ENCODE measurements at regions not wholly inside any gene's neighbourhood (a gene's known extent, or its start where the extent isn't known, plus 50 kb on each side); places are given as distances from the start of the nearest gene placed in this dataset.
"Not testable (repeated sequence)": the region's sequence is repeated elsewhere in the genome, so short reads cannot be mapped to it uniquely, and the experiment has no call there.

DNA sequence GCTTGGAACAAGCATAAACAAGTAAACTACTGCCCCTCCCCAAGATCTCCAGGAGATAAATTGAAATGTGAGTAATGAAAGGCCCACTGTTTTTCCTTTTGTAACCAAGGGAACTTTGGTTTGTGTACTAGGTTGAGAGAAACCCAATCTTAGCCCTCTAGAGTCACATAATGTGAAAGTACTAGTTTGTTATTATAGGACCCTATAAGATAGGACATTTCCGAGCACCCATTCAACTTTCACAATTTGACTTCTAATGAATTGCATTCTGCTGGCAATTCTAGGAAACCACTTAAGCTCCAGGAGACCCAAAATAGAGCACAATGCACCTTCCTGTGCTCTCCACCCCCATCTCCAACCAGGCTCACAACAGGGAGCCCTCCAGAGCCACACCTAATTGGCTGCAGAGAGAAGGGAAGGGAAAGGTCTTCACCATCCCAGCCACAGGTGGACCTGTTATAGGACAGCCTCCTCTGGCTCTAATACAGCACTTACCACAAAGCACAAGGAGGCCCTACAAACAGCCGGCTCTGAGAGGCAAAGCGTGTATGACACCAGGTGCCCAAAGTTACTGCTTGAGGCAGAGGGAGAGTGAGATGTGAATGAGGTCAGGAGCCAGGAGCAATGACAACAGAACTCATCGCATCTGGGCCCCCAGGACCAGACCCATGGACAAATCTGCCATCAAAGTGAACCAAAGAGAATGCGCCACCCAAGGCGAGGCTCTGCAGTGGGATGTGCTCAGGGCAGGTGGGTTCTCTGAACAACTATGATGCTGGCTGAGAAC is 163.3 kb upstream of the NTF3 start:
- FAIRE-seq, result no peak

GRCh38 chr12:5269846-5270245 is 162.1 kb upstream of the NTF3 start:
- no peak for FAIRE-seq

DNA sequence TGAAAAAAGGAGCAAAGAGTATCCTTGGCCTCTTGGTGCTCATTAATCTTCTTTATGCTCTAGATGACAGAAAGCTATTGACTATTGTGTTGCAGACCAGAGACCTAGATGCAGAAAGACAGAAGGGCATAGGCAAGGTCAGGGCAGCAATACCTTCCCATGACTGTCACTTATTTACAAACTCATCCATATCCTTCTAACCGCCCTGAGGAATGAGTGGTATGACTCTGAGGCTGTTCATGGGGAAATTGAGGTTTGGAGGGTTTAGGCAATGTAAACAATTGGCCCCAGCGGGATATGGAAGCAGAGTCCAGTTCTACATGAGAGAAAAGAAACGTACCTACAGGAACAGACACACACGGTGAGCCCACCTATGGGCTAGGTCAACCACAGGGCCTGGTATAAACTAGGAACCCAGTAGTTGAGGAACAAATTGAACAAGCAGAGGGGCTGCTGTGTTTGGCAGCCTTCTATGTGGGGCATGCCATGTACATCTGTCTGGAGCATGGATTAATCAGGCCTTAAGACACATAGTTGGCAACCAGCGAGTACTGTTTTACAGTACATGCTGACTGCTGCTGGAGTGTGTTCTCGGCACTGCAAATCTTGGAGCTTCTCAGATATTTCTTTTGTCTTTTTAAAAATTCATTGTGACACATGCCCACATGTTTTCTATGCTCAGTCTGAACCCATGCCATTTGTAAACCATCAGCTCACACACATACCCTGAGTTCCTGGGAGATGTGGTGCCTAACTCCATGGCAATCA is 159.7 kb upstream of the NTF3 start:
- no peak for FAIRE-seq

GRCh38 chr12:5273709-5274108 is 158.2 kb upstream of the NTF3 start:
- no peak for FAIRE-seq

GRCh38 chr12:5276327-5276880 is 155.5 kb upstream of the NTF3 start:
- FAIRE-seq, result no peak

DNA sequence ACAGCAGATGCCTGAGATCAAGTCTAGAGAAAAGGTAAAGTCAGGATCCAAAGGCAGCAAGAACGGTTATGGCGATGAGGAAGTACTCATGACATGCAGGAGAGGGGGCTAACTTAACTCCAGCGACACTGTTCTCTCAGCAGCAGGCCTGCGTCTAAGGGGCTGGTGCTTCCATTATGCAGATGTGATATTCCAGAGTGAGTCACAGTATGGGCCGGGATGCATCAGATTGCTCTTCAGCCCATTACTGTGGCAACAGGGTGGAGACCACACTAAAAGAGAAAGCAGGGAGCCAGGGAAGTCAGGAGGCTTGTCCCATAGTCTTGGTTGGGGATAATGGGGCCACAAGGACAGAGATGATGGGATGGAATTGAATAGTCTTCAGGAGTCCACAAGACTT is 151.8 kb upstream of the NTF3 start:
- no peak for FAIRE-seq

GRCh38 chr12:5290368-5290767 is 141.5 kb upstream of the NTF3 start:
- not testable (repeated sequence) for FAIRE-seq

DNA sequence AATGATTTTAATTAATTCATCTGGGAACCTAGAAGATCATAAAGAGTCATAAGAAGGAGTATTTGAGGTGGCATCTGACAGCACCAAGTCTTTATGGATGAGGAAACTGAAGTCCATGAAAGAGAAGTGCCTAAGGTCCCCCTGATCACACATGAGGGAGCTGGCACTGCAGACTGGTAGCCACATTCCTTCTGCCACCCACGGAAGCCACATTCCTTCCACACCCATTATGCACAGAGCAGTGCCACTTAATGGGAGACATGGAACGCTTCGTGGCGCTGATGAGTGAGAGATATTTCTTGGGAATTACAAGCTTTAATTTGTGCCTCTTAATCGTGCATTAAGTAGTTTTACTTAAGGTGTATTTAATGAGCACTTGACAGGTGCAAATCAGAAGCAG is 139.3 kb upstream of the NTF3 start:
- FAIRE-seq, result no peak

DNA sequence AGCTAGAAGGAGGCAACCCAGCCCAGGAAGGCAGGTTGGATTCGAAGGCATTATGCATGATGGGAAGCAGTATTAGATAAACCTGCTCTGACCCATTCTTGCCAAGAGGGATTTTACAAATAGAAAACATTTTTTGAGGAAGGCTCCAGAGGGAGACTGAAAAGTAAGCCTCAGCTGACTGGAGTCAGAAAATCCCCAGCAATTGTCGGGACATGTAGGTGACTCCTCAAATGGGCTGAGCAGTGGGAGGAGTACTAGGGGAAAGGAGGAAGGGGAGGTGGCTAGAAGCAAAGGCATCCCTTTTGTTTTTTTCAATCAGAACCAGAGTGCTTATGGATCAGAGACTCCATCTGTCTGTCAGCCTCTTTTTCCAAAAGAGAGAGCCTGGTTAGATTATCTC is 138.1 kb upstream of the NTF3 start:
- no peak for FAIRE-seq

DNA sequence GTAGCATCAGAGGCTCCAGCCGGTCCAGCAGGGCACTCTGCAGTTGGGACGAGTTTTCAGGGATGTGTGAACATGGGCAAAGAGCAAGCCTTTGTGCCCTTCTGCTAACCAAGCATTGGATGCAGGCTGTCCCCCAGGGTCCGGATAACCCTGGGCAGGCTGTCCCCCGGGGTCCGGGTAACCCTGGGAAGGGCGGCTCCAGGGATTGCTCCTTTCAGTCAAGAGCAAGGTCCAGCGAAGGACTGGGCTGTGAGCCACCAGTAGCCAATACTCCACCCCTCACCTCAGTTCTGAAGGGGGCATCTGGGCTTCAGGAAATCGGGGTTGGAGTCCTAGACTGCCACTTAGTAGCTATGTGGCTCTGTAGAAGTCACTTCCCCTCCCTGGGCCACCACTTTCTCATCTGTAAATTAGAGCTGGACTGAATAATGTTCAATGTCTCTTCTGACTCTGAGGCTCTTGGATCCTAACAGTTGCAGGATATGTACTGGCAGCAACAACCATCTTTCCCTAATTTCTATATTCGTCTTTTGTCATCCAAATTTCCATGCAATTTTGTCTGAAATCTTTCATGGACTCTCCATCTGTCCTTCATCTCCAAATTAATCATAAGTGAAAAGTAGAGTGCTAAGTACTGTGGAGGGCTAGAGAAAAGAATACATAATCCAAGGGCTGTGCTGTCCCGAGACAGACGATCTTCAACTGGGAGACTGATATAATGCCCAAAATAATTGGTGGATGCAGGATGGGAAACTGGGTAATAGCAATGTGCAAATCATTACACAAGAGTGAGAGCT is 137.4 kb upstream of the NTF3 start:
- no peak for FAIRE-seq

- FAIRE-seq, result peak; percentile 74
Measured at GRCh38 chr12:5295151-5295550, 136.8 kb upstream of the NTF3 start.

DNA sequence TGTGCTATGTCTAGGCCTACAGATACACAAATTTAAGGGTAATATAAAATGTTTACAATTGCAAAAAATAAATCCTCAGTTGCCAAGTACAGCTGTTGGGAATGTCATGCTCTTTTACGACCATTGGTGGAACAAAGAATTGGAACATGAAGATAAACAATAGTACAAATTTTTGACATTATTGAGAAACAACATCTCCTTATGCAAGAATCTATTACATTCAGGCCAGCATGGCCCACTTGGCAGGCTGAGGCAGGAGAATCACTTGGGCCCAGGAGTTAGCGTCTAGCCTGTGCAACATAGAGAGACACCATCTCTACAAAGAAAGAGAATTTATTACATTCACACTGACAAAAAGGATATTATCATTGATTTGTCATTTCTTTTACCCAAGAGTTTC is 135.9 kb upstream of the NTF3 start:
- no peak for FAIRE-seq

- no peak for FAIRE-seq
Measured at GRCh38 chr12:5301539-5301938, 130.4 kb upstream of the NTF3 start.

GRCh38 chr12:5305425-5305824 is 126.5 kb upstream of the NTF3 start:
- FAIRE-seq, result no peak

GRCh38 chr12:5305886-5306545 is 125.9 kb upstream of the NTF3 start:
- FAIRE-seq, result no peak

DNA sequence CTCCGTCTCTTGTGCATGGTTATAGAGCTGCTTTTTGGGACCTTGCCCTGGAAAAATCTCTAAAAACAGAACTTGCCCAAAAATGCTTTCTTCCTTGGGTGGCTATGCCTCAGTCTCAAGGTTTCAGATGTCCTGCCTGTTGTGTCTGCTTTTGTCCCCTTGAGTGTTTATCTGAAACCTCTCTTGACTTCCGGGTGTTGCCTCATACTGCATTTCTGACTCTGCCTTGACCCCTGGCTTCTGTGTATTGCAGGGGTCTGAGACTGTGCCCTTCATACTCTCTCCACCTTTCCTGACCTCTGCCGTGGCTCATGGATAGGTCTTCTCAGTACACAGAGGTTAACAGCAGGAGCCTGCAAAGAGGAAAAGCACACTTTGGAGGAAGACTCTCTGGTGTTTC is 124.8 kb upstream of the NTF3 start:
- FAIRE-seq, result no peak

- FAIRE-seq, result no peak
Measured at GRCh38 chr12:5308216-5308615, 123.7 kb upstream of the NTF3 start.

DNA sequence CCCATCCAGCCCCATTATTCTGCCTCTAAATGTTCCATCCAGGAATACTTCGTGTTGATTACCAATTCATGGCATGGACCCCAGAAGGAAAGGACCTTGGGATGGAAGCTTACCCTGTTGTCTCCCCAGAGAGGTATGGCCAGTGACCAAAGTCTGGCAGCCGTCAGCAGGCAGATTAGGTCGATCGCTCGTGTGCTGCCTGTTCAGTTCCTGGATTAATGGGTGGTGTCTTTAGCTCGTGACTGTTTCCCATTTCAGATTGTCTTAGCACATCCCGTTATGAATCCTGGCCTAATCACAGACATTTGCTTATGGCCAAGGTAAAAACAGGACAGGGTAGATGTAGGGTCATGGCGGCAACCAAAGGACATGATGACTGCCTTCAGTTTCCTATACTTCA is 122.9 kb upstream of the NTF3 start:
- FAIRE-seq, result no peak

- FAIRE-seq, result no peak
Measured at GRCh38 chr12:5309654-5310053, 122.3 kb upstream of the NTF3 start.

DNA sequence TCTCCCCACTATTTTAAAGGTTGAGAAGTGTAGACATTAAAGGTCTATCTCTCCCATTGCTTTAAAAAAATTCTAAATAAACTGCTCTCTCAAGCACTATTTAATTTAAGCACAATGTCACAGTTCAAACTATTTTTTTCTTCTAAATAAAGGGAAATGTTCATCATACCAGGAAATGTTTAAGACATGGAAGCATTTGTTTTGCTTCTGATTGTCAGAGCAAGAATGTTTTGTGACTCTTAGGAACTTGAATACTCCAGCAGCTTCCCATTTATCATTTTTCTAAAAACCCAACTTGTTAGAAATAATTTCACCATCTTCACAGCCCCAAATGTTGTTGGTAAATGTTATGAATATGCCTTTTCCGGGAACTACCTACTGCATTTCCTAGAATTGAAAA is 121.8 kb upstream of the NTF3 start:
- FAIRE-seq, result no peak

GRCh38 chr12:5317556-5317955 is 114.4 kb upstream of the NTF3 start:
- FAIRE-seq, result no peak

GRCh38 chr12:5318874-5319273 is 113.0 kb upstream of the NTF3 start:
- no peak for FAIRE-seq
